ENCODE measurements at regions not wholly inside any gene's neighbourhood (a gene's known extent, or its start where the extent isn't known, plus 50 kb on each side); places are given as distances from the start of the nearest gene placed in this dataset.
A peak's percentile ranks its signal among the peaks of the same experiment; 100 is the strongest.

DNA sequence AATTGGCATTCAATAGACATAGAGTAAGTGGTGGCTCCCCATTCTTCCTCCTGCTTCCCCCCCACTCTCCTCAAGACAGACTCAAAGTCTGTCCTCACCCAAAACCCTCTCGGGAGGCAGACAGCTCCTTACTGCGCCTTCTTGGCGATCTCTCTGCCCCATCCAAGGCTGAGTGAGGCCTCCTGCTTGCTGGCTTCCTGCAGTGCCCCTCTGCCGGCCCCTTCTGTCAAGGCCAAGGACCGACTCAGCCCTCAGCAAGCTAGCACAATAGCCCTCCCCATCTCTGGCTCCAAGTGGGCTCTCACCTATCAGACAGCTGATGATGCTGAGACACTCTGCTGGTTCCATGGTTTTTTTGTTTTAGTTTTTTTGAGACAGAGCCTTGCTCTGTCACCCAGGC is 62.5 kb upstream of the DLK1 start:
- WGBS, 2 donors, result 74 to 80% methylated on average over 5 of the region's 5 CpGs
- peak overlapping the region in 2 of 4 donors; percentile 13 to 54 for H3K27ac ChIP-seq

DNA sequence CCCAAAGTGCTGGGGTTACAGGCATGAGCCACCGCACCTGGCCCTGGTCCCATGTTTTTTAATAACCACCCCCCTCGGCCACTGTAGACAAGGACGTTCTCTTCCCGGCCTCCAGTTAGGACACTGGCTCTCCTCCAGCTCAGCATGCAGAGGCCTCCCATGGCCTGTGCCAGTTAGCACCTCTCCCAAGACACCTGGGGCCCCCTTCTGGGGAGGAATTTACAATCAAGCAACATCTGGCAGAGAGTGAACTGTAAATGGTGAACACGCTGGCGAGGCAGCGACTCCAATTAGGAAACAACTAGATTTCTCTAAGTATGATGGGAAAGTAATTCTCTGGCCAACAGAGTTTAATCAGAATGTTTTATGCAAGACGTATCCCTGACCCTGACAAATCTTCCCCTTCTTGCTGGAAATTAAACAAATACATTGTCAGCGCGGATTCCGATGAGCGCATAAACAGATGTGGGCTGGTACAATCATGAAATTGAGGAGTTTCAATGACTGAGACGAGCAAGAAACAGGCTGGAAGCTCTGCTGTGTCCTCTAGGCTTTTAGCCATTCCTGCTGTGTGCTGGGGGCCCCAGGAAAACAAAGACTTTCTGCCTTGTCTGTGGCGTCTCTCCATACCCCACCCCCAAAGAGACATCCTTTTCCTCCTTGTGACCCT is 61.7 kb upstream of the DLK1 start:
- Histone ChIP-seq H3K4me1 (peaks cover 8 to 11% (median 10%) of the 10 kb centered on the region in 3 donors), H3K4me3 (no peak overlapping the region), H3K27me3 (no peaks in the 10 kb centered on the region), H3K36me3 (no peaks in the 10 kb centered on the region), H3K9me3 (no peaks in the 10 kb centered on the region), H3K27ac (peak overlapping the region in 2 of 4 donors; percentile 13 to 54)
- peak; percentile 50 to 67 (median 56) for ATAC-seq
- 41 to 43% methylated on average over 14 of the region's 14 CpGs for WGBS, 2 donors
- peak in 5 of 6 donors; percentile 57 to 80 (median 65) for DNase-seq
- no peak for TF ChIP-seq CTCF (IDR thresholded peaks at IDR 0.05)
- no peak for FAIRE-seq
- intact Hi-C loops (cut with DNase I), result loop anchor here in 1 of 3 donors (10.0 kb wide), 1 partner anchor 160 kb away; the partner anchor contains the start of gene MEG3

More for the DNA sequence above, 62.5 kb upstream of the DLK1 start:
- no peak for TF ChIP-seq CTCF (IDR thresholded peaks at IDR 0.05)
- no peak for FAIRE-seq
- DNase-seq, result peak in 1 of 6 donors; percentile 43
- no peaks in the 10 kb centered on the region for H3K27me3 ChIP-seq
- no peak for ATAC-seq
- H3K4me3 ChIP-seq, result no peak overlapping the region
- no peaks in the 10 kb centered on the region for H3K36me3 ChIP-seq
- H3K4me1 ChIP-seq, result peaks cover 8 to 11% (median 10%) of the 10 kb centered on the region in 3 donors
- H3K9me3 ChIP-seq, result no peaks in the 10 kb centered on the region
- intact Hi-C loops (cut with DNase I), result loop anchor here in 1 of 3 donors (10.0 kb wide), 1 partner anchor 161 kb away; the partner anchor contains the start of gene MEG3

DNA sequence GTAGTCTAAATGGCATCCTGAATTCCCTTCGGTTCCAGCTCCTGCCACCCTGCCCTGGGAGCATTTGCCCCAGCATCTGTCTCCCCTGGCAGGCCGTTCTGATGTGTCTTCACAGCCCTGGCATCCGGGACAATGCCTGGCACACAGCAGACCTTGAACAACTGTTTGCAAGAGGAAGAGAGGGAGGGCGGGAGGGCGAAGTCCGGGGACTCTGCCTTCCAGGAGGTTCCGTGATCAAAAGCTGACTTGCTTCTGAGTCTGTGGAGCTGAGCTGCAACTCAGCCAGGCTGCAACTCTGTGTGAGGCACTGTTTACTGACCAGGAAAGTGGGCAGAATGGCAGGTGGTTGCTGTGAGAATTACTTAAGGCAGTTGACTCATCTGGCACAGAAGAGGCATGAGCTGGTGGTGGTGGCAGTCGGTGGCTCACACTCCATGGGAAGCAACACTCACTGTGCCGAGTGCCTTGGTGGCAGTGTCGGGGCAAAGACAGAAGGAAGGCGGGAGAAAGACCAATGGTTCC is 61.1 kb upstream of the DLK1 start:
- Histone ChIP-seq H3K36me3 (no peaks in the 10 kb centered on the region), H3K27ac (peak overlapping the region in 2 of 4 donors; percentile 13 to 54), H3K27me3 (no peaks in the 10 kb centered on the region), H3K4me1 (peaks cover 8 to 11% (median 10%) of the 10 kb centered on the region in 3 donors), H3K4me3 (no peak overlapping the region), H3K9me3 (no peaks in the 10 kb centered on the region)
- DNase-seq, result peak in 5 of 6 donors; percentile 59 to 73 (median 68)
- FAIRE-seq, result no peak
- intact Hi-C loops (cut with DNase I), result loop anchor here in 1 of 3 donors (10.0 kb wide), 1 partner anchor 159 kb away; the partner anchor contains the start of gene MEG3
- peak; percentile 67 to 77 (median 72) for ATAC-seq
- TF ChIP-seq CTCF (IDR thresholded peaks at IDR 0.05), result no peak
- WGBS, 2 donors, result 23 to 26% methylated on average over 11 of the region's 11 CpGs

DNA sequence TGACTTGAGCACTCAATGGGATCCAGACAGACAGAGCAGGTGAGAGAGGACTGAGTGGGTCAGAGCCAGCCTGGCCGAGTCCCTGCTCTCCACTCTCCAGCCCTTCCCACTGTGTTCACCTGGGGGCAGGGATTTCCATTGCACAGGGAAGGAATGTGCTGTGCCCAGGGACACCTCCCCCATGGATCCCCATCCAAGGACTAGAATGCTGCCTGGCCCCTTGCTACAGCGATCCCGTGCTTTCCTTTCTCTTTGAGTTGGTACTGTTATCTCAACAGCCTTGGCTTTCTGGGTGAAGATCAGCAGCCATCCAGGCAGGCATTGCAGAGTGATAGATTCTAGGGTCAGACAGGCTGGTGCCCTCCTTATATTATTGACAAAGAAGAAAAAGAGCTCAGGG is 60.3 kb upstream of the DLK1 start:
- no peak for TF ChIP-seq CTCF (IDR thresholded peaks at IDR 0.05)
- FAIRE-seq (no peak), DNase-seq (no peak), ATAC-seq (peak in 1 of 4 donors; percentile 7)
- H3K36me3 ChIP-seq, result no peaks in the 10 kb centered on the region
- peaks cover 8 to 11% (median 10%) of the 10 kb centered on the region in 3 donors for H3K4me1 ChIP-seq
- H3K4me3 ChIP-seq, result no peak overlapping the region
- peaks cover 0 to 3% (median 0%) of the 10 kb centered on the region in 4 donors for H3K27me3 ChIP-seq
- H3K9me3 ChIP-seq, result no peaks in the 10 kb centered on the region
- 65 to 74% methylated on average over 3 of the region's 3 CpGs for WGBS, 2 donors
- intact Hi-C loops (cut with DNase I), result loop anchor here in 1 of 3 donors (10.0 kb wide), 1 partner anchor 158 kb away; the partner anchor contains the start of gene MEG3
- no peak overlapping the region for H3K27ac ChIP-seq

Data from pancreas (tissue), 10 donors.